ENCODE measurements at regions not wholly inside any gene's neighbourhood (a gene's known extent, or its start where the extent isn't known, plus 50 kb on each side); places are given as distances from the start of the nearest gene placed in this dataset.

DNA sequence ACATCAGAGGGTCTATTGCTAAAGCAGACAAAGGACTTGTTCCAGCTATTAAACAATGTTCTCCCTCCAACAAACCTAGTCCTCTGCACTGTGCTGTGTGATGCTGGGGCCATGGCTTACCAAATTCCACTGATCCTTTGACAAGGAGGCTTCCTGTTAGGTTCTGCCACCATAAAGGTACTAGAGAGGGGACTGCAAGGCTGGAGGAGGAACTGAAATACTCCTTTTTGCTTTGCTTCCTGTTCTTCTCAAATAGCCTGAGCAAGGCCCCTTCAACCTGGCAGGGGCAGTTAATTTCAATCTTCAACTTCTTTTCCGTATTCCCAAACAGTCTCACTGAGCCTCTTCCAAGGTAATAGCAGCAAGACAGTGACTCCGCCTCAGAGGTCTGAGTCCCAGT, 286.4 kb upstream of the IRAK1BP1 start:
- Histone ChIP-seq H2AK9ac (replicated peaks; ENCODE audit: low read depth, low read length, poor library complexity) (no peak overlapping the region), H4K5ac (ENCODE audit: low read depth, low read length) (peak overlapping the region; percentile 1; the same call in 1 of the 2 replicates), H2BK120ac (ENCODE audit: low read depth, low read length) (no peak overlapping the region), H3K9me3 (ENCODE audit: control insufficient read depth, insufficient read depth, low read length) (no peaks in the 10 kb centered on the region), H2BK15ac (ENCODE audit: low read depth, low read length) (0 out of 3 replicates have a peak overlapping the region, but pooled peaks have one; percentile 7), H2BK20ac (ENCODE audit: low read depth, low read length) (peak overlapping the region; percentile 33; the same call in 1 of the 2 replicates), H3K4me1 (ENCODE audit: control insufficient read depth, insufficient read depth, low read length) (peaks cover 2% of the 10 kb centered on the region; the same call in 1 of the 2 replicates), H3K36me3 (ENCODE audit: control insufficient read depth, insufficient read depth, low read length) (no peaks in the 10 kb centered on the region), H3K9me1 (ENCODE audit: insufficient read depth, low read length) (no peaks in the 10 kb centered on the region), H4K91ac (ENCODE audit: insufficient read depth, low read depth, low read length) (no peak overlapping the region), H3K14ac (replicated peaks; ENCODE audit: low read depth, low read length) (0 out of 2 replicates have a peak overlapping the region, but pooled peaks have one; percentile 31), H2BK5ac (ENCODE audit: low read depth, low read length, poor library complexity, severe bottlenecking) (no peak overlapping the region), H3K4ac (ENCODE audit: low read depth, low read length) (peak overlapping the region; percentile 32), H3K4me2 (ENCODE audit: low read depth, low read length) (no peak overlapping the region), H3K27ac (ENCODE audit: insufficient read depth, low read length) (no peak overlapping the region), H4K8ac (ENCODE audit: low read depth in 2 of 2, low read length in 2 of 2) (peak overlapping the region in 1 of 2 experiments; percentile 9; a peak in 1 of 4 replicates), H3K27me3 (ENCODE audit: control insufficient read depth, insufficient read depth, low read length) (no peaks in the 10 kb centered on the region), H3K23ac (ENCODE audit: low read depth, low read length) (no peak overlapping the region), H2AFZ (replicated peaks; ENCODE audit: low read length, poor library complexity) (no peak overlapping the region), H3K18ac (ENCODE audit: low read depth, low read length) (no peak overlapping the region), H3K79me1 (ENCODE audit: low read depth in 1 of 2, low read length in 2 of 2) (no peaks in the 10 kb centered on the region), H3K56ac (ENCODE audit: extremely low read depth, insufficient read depth, low read length) (no peak overlapping the region), H4K20me1 (ENCODE audit: insufficient read depth, low read length) (no peaks in the 10 kb centered on the region), H2AK5ac (ENCODE audit: low read depth, low read length) (no peak overlapping the region; the same call in 1 of the 2 replicates), H3K9ac (ENCODE audit: low read depth, low read length) (no peak overlapping the region), H3K4me3 (ENCODE audit: insufficient read depth, low read depth, low read length) (no peak overlapping the region)
- CTCF ChIA-PET, result interaction anchor here (1.3 kb wide), 1 partner anchor 18 kb away, joined by 3 read pairs; no protein-coding TSS in a partner anchor
- BruUV-seq (replicated peaks), result no TSS peak
- ATAC-seq (ENCODE audit: low read depth) (no peak), DNase-seq (no peak)
- intact Hi-C loops (cut with micrococcal nuclease) (no loop called here), dilution Hi-C loops (cut with HindIII; ENCODE audit: low sequenced_read_pairs, unreplicated experiment) (no loop called here), in situ Hi-C loops (cut with MboI; ENCODE audit: low sequenced_read_pairs) (no loop called here)
- POLR2A ChIA-PET (ENCODE audit: unreplicated experiment), result no interaction called here
- WGBS, 2 experiments (ENCODE audit: extremely low coverage in 2 of 2, insufficient read length in 1 of 2), result no CpG with 5 or more reads among the region's 2 CpGs
- TF ChIP-seq, protein P1, sequence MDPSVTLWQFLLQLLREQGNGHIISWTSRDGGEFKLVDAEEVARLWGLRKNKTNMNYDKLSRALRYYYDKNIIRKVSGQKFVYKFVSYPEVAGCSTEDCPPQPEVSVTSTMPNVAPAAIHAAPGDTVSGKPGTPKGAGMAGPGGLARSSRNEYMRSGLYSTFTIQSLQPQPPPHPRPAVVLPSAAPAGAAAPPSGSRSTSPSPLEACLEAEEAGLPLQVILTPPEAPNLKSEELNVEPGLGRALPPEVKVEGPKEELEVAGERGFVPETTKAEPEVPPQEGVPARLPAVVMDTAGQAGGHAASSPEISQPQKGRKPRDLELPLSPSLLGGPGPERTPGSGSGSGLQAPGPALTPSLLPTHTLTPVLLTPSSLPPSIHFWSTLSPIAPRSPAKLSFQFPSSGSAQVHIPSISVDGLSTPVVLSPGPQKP (IDR thresholded peaks at IDR 0.05; ENCODE audit: borderline replicate concordance, low read depth, low read length), result no peak
- TF ChIP-seq POLR2A (IDR thresholded peaks at IDR 0.05; ENCODE audit: low read depth, low read length) (no peak), RFX5 (IDR thresholded peaks at IDR 0.05; ENCODE audit: low read depth, low read length) (no peak), CEBPB (IDR thresholded peaks at IDR 0.05; ENCODE audit: low read depth, low read length) (no peak), NFE2L2 (IDR thresholded peaks at IDR 0.05; ENCODE audit: low read depth, low read length) (no peak), SMC3 (IDR thresholded peaks at IDR 0.05; ENCODE audit: low read depth, low read length) (no peak), FOS (IDR thresholded peaks at IDR 0.05; ENCODE audit: low read depth, low read length) (no peak)
- TF ChIP-seq, protein P2, sequence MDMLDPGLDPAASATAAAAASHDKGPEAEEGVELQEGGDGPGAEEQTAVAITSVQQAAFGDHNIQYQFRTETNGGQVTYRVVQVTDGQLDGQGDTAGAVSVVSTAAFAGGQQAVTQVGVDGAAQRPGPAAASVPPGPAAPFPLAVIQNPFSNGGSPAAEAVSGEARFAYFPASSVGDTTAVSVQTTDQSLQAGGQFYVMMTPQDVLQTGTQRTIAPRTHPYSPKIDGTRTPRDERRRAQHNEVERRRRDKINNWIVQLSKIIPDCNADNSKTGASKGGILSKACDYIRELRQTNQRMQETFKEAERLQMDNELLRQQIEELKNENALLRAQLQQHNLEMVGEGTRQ (IDR thresholded peaks at IDR 0.05; ENCODE audit: low read depth, low read length), result no peak

Measured in IMR-90 (cell line).